ENCODE measurements at regions not wholly inside any gene's neighbourhood (a gene's known extent, or its start where the extent isn't known, plus 50 kb on each side); places are given as distances from the start of the nearest gene placed in this dataset.
"Not testable (repeated sequence)": the region's sequence is repeated elsewhere in the genome, so short reads cannot be mapped to it uniquely, and the experiment has no call there.

DNA sequence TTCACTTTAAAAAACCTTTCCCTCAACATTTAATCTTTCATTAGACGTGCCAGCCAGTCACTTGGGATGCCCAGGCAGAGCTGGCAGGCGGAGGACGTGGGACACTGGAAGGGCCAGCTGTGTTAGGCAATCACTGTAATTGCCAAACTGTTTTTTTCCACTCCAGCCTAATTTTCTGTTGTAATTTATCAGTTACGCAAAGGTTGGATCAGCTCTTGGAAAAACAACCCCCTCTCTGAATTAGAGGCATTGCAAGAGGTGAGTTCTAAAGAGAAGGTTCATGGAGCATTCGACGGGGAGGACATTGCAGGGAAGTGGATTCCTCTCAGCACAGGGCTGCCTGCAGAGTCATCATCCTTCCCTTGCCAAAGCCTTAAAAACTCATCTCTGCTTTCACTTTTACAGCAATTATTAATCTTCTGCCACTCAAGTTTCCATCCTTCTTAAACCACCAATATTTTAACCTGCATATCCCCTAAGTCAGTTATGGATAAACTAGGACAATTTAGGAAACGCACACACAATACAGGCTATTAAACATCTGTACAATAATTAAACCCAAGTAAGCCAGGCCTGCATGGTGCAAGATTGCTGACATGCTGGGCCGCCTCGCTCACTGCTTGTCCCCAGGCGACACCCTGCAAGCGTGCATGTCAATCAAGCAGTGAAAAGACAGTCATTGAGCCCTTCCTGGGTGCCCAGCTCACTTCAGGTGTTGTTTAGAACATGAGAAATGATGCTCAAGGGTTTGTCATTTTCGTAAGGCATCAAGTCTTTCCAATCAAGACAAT lies 272.3 kb upstream of the RNF32 start:
- in situ Hi-C loops (cut with HindIII; ENCODE audit: low pct_ligation_motif_present, low sequenced_read_pairs): no loop called here

DNA sequence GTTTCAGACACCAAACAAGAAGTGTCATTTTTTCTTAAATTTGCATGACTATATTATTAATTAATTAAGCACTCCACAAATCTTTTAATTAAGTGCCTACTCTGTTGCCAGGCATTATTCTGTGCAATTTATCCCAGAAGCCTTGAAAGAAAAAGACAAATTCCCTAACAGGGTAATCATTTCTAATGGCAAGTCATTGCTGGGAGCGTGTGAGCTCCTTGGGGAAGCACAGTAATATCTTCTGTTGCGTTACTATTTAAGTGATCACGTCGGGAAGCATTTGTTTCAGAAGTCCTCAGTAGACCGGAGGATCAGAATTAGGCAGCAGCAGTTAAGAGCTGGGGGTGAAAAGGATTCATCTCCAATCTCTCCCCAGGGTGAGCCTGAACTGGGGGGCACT lies 276.8 kb upstream of the RNF32 start:
- TF ChIP-seq, protein P1, sequence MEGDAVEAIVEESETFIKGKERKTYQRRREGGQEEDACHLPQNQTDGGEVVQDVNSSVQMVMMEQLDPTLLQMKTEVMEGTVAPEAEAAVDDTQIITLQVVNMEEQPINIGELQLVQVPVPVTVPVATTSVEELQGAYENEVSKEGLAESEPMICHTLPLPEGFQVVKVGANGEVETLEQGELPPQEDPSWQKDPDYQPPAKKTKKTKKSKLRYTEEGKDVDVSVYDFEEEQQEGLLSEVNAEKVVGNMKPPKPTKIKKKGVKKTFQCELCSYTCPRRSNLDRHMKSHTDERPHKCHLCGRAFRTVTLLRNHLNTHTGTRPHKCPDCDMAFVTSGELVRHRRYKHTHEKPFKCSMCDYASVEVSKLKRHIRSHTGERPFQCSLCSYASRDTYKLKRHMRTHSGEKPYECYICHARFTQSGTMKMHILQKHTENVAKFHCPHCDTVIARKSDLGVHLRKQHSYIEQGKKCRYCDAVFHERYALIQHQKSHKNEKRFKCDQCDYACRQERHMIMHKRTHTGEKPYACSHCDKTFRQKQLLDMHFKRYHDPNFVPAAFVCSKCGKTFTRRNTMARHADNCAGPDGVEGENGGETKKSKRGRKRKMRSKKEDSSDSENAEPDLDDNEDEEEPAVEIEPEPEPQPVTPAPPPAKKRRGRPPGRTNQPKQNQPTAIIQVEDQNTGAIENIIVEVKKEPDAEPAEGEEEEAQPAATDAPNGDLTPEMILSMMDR (IDR thresholded peaks at IDR 0.05; ENCODE audit: low read depth, low read length, missing control alignments): no peak
- in situ Hi-C loops (cut with HindIII; ENCODE audit: low pct_ligation_motif_present, low sequenced_read_pairs): no loop called here
- Histone ChIP-seq H3K27ac (no peak overlapping the region), H3K27me3 (replicated peaks) (no peaks in the 10 kb centered on the region), H3K36me3 (replicated peaks) (no peaks in the 10 kb centered on the region), H3K4me3 (ENCODE audit: low read depth, low read length) (no peak overlapping the region)
- no peak for DNase-seq

More for the DNA sequence above, 272.3 kb upstream of the RNF32 start:
- no peak for DNase-seq
- no peak overlapping the region for H3K27ac ChIP-seq
- TF ChIP-seq, protein P1 (IDR thresholded peaks at IDR 0.05; ENCODE audit: low read depth, low read length, missing control alignments): no peak
- H3K4me3 ChIP-seq (ENCODE audit: low read depth, low read length): no peak overlapping the region
- H3K27me3 ChIP-seq (replicated peaks): no peaks in the 10 kb centered on the region
- no peaks in the 10 kb centered on the region for H3K36me3 ChIP-seq (replicated peaks)

DNA sequence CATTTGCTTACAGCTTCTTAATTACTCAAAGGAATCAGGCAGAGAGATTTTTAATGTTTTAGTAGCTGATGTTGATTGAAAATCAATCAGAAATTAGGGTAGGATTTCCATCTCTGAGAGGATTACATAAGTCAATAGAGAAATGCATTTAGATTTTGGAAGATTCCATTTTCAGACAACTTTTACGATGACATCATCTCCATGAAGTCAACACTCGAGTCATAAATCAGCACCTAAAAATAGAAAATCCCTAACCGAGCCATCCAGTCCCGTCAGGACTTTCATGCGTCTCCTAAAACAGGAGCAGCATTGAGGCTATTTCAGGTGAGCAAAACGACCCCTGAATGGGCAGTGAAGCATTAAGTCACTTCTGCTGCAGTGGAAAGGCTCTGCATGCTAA lies 279.7 kb upstream of the RNF32 start:
- Histone ChIP-seq H3K4me3 (ENCODE audit: low read depth, low read length) (no peak overlapping the region), H3K36me3 (replicated peaks) (no peaks in the 10 kb centered on the region), H3K27me3 (replicated peaks) (no peaks in the 10 kb centered on the region), H3K27ac (no peak overlapping the region)
- DNase-seq: no peak
- TF ChIP-seq, protein P1 (IDR thresholded peaks at IDR 0.05; ENCODE audit: low read depth, low read length, missing control alignments): no peak
- in situ Hi-C loops (cut with HindIII; ENCODE audit: low pct_ligation_motif_present, low sequenced_read_pairs): no loop called here

DNA sequence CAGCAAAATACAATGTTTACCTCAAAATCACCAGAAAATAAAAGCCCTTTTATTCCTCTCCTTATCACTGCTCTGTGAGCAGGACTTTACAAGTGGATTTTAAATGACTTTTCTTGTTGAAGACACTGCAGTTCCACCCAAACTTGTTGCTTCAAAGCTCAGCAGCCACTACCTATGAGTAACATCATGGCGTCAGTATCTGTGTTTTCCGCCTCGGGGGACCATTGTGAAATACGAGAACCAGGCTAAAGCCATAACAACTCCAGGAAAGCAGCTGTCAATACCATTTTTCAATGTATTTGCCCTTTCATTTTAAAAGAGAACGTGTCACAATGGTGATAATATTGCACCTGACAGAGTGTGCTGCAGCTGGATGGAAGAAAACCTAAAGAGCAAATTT lies 284.0 kb upstream of the RNF32 start:
- H3K27ac ChIP-seq: no peak overlapping the region
- no peaks in the 10 kb centered on the region for H3K36me3 ChIP-seq (replicated peaks)
- no peak for DNase-seq
- TF ChIP-seq, protein P1 (IDR thresholded peaks at IDR 0.05; ENCODE audit: low read depth, low read length, missing control alignments): no peak
- no peaks in the 10 kb centered on the region for H3K27me3 ChIP-seq (replicated peaks)
- no peak overlapping the region for H3K4me3 ChIP-seq (ENCODE audit: low read depth, low read length)
- in situ Hi-C loops (cut with HindIII; ENCODE audit: low pct_ligation_motif_present, low sequenced_read_pairs): no loop called here

DNA sequence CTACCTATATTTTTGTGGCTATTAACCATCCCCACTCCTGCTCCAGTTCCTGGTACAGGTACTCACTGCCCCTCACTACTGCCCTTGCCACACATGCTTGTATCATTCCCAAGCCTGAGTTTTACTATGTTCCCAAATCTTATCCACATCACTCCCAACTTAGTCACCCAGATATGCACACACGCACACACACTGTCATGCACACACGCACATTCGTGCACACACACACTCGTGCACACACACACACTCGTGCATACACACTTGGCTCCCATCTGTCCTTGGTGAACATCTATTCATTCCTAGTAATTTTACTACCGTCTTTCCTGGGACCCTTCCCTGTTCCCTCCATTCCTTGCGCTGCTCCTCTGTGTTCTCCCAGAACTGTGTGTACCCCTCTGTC lies 287.2 kb upstream of the RNF32 start:
- H3K4me3 ChIP-seq (ENCODE audit: low read depth, low read length): no peak overlapping the region
- TF ChIP-seq, protein P1 (IDR thresholded peaks at IDR 0.05; ENCODE audit: low read depth, low read length, missing control alignments): no peak
- H3K27ac ChIP-seq: no peak overlapping the region
- no peaks in the 10 kb centered on the region for H3K27me3 ChIP-seq (replicated peaks)
- in situ Hi-C loops (cut with HindIII; ENCODE audit: low pct_ligation_motif_present, low sequenced_read_pairs): no loop called here
- no peaks in the 10 kb centered on the region for H3K36me3 ChIP-seq (replicated peaks)
- DNase-seq: no peak

DNA sequence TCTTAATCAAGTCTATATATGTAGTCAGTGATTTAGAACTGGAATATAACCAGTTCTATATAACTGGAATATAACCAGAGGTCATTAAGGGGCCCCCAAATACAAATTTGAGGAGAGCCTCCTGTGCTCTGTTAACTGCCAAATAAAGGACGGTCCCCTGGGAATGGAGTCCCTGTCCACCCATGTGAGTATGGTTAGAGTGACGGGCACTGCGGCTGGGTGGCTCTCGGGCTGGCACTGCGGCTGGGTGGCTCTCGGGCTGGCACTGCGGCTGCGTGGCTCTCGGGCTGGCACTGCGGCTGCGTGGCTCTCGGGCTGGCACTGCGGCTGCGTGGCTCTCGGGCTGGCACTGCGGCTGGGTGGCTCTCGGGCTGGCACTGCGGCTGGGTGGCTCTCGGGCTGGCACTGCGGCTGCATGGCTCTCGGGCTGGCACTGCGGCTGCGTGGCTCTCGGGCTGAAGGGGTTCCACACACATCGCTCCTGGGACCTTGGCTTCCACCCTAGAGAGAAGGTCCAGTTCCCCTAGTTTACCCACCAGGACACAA lies 292.8 kb upstream of the RNF32 start:
- H3K27me3 ChIP-seq (replicated peaks); H3K36me3 ChIP-seq (replicated peaks); H3K27ac ChIP-seq; DNase-seq; in situ Hi-C loops (cut with HindIII; ENCODE audit: low pct_ligation_motif_present, low sequenced_read_pairs); H3K4me3 ChIP-seq (ENCODE audit: low read depth, low read length): not testable (repeated sequence)

Data from brain microvascular endothelial cell (primary cell).